Neural progenitor cell (in vitro differentiated cells): ENCODE measurements at regions not wholly inside any gene's neighbourhood (a gene's known extent, or its start where the extent isn't known, plus 50 kb on each side); places are given as distances from the start of the nearest gene placed in this dataset.

Experiments
- DNase-seq: peaks from one replicate; pipeline ENCODE4 v3.0.0-alpha.2; 2016; ENCODE audit warnings: low spot score
- H2AFZ ChIP-seq: fragments of 200-600 bp; sonication (generic); replicated peaks from 2 replicates; pipeline ENCODE4 v1.6.1; 2016; ENCODE audit warnings: antibody characterized with exemption
- H3F3A ChIP-seq: fragments of 200-600 bp; sonication (generic); 2 replicates; pipeline ENCODE4 v1.6.1; 2016; ENCODE audit warnings: antibody characterized with exemption, low read depth
- H3K27ac ChIP-seq: fragments of 200-600 bp; sonication (generic); 2 replicates; pipeline ENCODE4 v1.5.1; 2016; ENCODE audit warnings: mild to moderate bottlenecking
- H3K27me3 ChIP-seq: fragments of 200-600 bp; sonication (generic); 2 replicates; pipeline ENCODE4 v1.6.1; 2016; ENCODE audit warnings: mild to moderate bottlenecking, moderate library complexity
- H3K36me3 ChIP-seq: fragments of 200-600 bp; sonication (generic); 2 replicates; pipeline ENCODE4 v1.5.1; 2016
- H3K4me1 ChIP-seq: fragments of 200-600 bp; sonication (generic); 2 replicates; pipeline ENCODE4 v1.6.1; 2016; ENCODE audit warnings: mixed run types
- H3K4me2 ChIP-seq: fragments of 200-600 bp; sonication (generic); 2 replicates; pipeline ENCODE4 v1.6.1; 2016
- H3K4me3 ChIP-seq: fragments of 200-600 bp; sonication (generic); 2 replicates; pipeline ENCODE4 v1.5.1; 2016
- H3K79me2 ChIP-seq: fragments of 200-600 bp; sonication (generic); 2 replicates; pipeline ENCODE4 v1.6.1; 2016; ENCODE audit warnings: low read depth
- H3K9ac ChIP-seq: fragments of 200-600 bp; sonication (generic); 2 replicates; pipeline ENCODE4 v1.6.1; 2016
- H3K9me3 ChIP-seq: fragments of 200-600 bp; sonication (generic); 2 replicates; pipeline ENCODE4 v1.5.1; 2016; ENCODE audit warnings: low read depth
- H4K20me1 ChIP-seq: fragments of 200-600 bp; sonication (generic); 2 replicates; pipeline ENCODE4 v1.6.1; 2016; ENCODE audit warnings: low read depth
- H3K27ac Mint-ChIP-seq: 3 replicates; pipeline ENCODE4 v1.8.0; 2021; ENCODE audit warnings: mixed read lengths
- H3K27me3 Mint-ChIP-seq: 2 replicates; pipeline ENCODE4 v1.8.0; 2022; ENCODE audit warnings: low read depth, mild to moderate bottlenecking, inconsistent platforms, moderate library complexity, mixed read lengths; ENCODE audit not compliant: insufficient read depth
- H3K36me3 Mint-ChIP-seq: 3 replicates; pipeline ENCODE4 v1.8.0; 2021; ENCODE audit warnings: mixed read lengths
- H3K4me1 Mint-ChIP-seq: 3 replicates; pipeline ENCODE4 v1.8.0; 2021; ENCODE audit warnings: mixed read lengths
- H3K4me3 Mint-ChIP-seq: 3 replicates; pipeline ENCODE4 v1.8.0; 2021; ENCODE audit warnings: mild to moderate bottlenecking, moderate library complexity, mixed read lengths
- H3K9me3 Mint-ChIP-seq: 3 replicates; pipeline ENCODE4 v1.8.0; 2020; ENCODE audit warnings: mixed read lengths
- CTCF ChIP-seq: fragments of 200-600 bp; sonication (generic); IDR thresholded peaks from 2 replicates; pipeline ENCODE4 v1.5.1; 2017; ENCODE audit warnings: antibody characterized with exemption, mild to moderate bottlenecking
- EZH2 ChIP-seq: fragments of 200-600 bp; sonication (generic); IDR thresholded peaks from 2 replicates; pipeline ENCODE4 v1.6.1; 2017; ENCODE audit warnings: antibody characterized with exemption, mild to moderate bottlenecking, moderate library complexity
- EZH2phosphoT487 ChIP-seq: fragments of 200-600 bp; sonication (generic); IDR thresholded peaks from 2 replicates; pipeline ENCODE4 v1.6.1; 2017; ENCODE audit warnings: antibody characterized with exemption

- no peak overlapping the region for H3K4me2 ChIP-seq
- no peak for DNase-seq
- no peak overlapping the region for H3K27ac ChIP-seq
- no peaks in the 10 kb centered on the region for H3K36me3 ChIP-seq
- Mint-ChIP-seq H3K27ac (no peak overlapping the region), H3K27me3 (no peaks in the 10 kb centered on the region), H3K4me3 (no peak overlapping the region), H3K4me1 (peaks cover 9% of the 10 kb centered on the region), H3K36me3 (no peaks in the 10 kb centered on the region), H3K9me3 (no peaks in the 10 kb centered on the region)
- no peaks in the 10 kb centered on the region for H3K79me2 ChIP-seq
- no peak overlapping the region for H2AFZ ChIP-seq
- no peak overlapping the region for H3K9ac ChIP-seq
- H3K4me3 ChIP-seq, result no peak overlapping the region
- no peaks in the 10 kb centered on the region for H3K4me1 ChIP-seq
- no peaks in the 10 kb centered on the region for H3F3A ChIP-seq
- H3K27me3 ChIP-seq, result no peaks in the 10 kb centered on the region
- H4K20me1 ChIP-seq, result no peaks in the 10 kb centered on the region
- TF ChIP-seq EZH2 (no peak), CTCF (no peak), EZH2phosphoT487 (no peak)
- no peaks in the 10 kb centered on the region for H3K9me3 ChIP-seq
These were observed 72.1 kb upstream of the ZNF618 start for GRCh38 chr9:113803811-113804589.

- no peaks in the 10 kb centered on the region for H3K4me1 ChIP-seq
- H3K4me2 ChIP-seq, result no peak overlapping the region
- H3K27ac ChIP-seq, result no peak overlapping the region
- peaks cover 5% of the 10 kb centered on the region for H3K27me3 Mint-ChIP-seq
- TF ChIP-seq EZH2phosphoT487 (no peak), CTCF (no peak), EZH2 (no peak)
- H4K20me1 ChIP-seq, result no peaks in the 10 kb centered on the region
- no peaks in the 10 kb centered on the region for H3K36me3 ChIP-seq
- H3K27me3 ChIP-seq, result no peaks in the 10 kb centered on the region
- H3K9me3 Mint-ChIP-seq, result no peaks in the 10 kb centered on the region
- H2AFZ ChIP-seq, result no peak overlapping the region
- H3K9me3 ChIP-seq, result no peaks in the 10 kb centered on the region
- no peak overlapping the region for H3K4me3 ChIP-seq
- H3F3A ChIP-seq, result no peaks in the 10 kb centered on the region
- peaks cover 9% of the 10 kb centered on the region for H3K4me1 Mint-ChIP-seq
- DNase-seq, result no peak
- H3K79me2 ChIP-seq, result no peaks in the 10 kb centered on the region
- H3K4me3 Mint-ChIP-seq, result no peak overlapping the region
- H3K36me3 Mint-ChIP-seq, result no peaks in the 10 kb centered on the region
- no peak overlapping the region for H3K9ac ChIP-seq
- no peak overlapping the region for H3K27ac Mint-ChIP-seq
These were observed 70.5 kb upstream of the ZNF618 start for GRCh38 chr9:113805486-113806132.

GRCh38 chr9:113807173-113808061 lies 68.7 kb upstream of the ZNF618 start:
- DNase-seq, result peak; percentile 60
- Histone ChIP-seq H2AFZ (peak overlapping the region; percentile 61), H3K4me1 (no peaks in the 10 kb centered on the region), H3K9ac (no peak overlapping the region), H3K4me3 (no peak overlapping the region), H3K4me2 (peak overlapping the region; percentile 33), H3K9me3 (no peaks in the 10 kb centered on the region), H4K20me1 (no peaks in the 10 kb centered on the region), H3K79me2 (no peaks in the 10 kb centered on the region), H3K27me3 (no peaks in the 10 kb centered on the region), H3F3A (no peaks in the 10 kb centered on the region), H3K27ac (no peak overlapping the region), H3K36me3 (no peaks in the 10 kb centered on the region)
- TF ChIP-seq EZH2 (no peak), CTCF (peak; percentile 88)
- no peak overlapping the region for H3K27ac Mint-ChIP-seq
- no peak overlapping the region for H3K4me3 Mint-ChIP-seq
- H3K27me3 Mint-ChIP-seq, result peaks cover 5% of the 10 kb centered on the region
- H3K9me3 Mint-ChIP-seq, result no peaks in the 10 kb centered on the region
- no peaks in the 10 kb centered on the region for H3K36me3 Mint-ChIP-seq
- H3K4me1 Mint-ChIP-seq, result peaks cover 6% of the 10 kb centered on the region
